ENCODE measurements at regions not wholly inside any gene's neighbourhood (a gene's known extent, or its start where the extent isn't known, plus 50 kb on each side); places are given as distances from the start of the nearest gene placed in this dataset.

GRCh38 chr21:38989379-38989744 is 183.6 kb downstream of the ETS2 start:
- peak overlapping the region; percentile 98 for H2AK5ac ChIP-seq (ENCODE audit: low read depth, low read length)
- H3K9me1 ChIP-seq (ENCODE audit: insufficient read depth, low read length) = peaks cover 30% of the 10 kb centered on the region
- peak overlapping the region; percentile 61; the same call in 1 of the 2 replicates for H3K27ac ChIP-seq (ENCODE audit: insufficient read depth, low read length)
- ChIA-PET CTCF (no interaction called here), POLR2A (ENCODE audit: unreplicated experiment) (interaction anchor here (1.1 kb wide), 1 partner anchor 183 kb away, joined by 12 read pairs; the partner anchor contains the start of gene ETS2)
- H3K9me3 ChIP-seq (ENCODE audit: control insufficient read depth, insufficient read depth, low read length) = no peaks in the 10 kb centered on the region
- H3K4me2 ChIP-seq (ENCODE audit: low read depth, low read length) = peak overlapping the region; percentile 48; the same call in 1 of the 2 replicates
- no peak overlapping the region for H3K4me3 ChIP-seq (ENCODE audit: insufficient read depth, low read depth, low read length)
- ATAC-seq (ENCODE audit: low read depth) (no peak), DNase-seq (no peak)
- peak overlapping the region; percentile 86 for H2BK120ac ChIP-seq (ENCODE audit: low read depth, low read length)
- H4K20me1 ChIP-seq (ENCODE audit: insufficient read depth, low read length) = no peaks in the 10 kb centered on the region; the same call in 1 of the 2 replicates
- peak overlapping the region; percentile 84 for H3K14ac ChIP-seq (replicated peaks; ENCODE audit: low read depth, low read length)
- peak overlapping the region; percentile 66 for H4K5ac ChIP-seq (ENCODE audit: low read depth, low read length)
- peaks cover 51% of the 10 kb centered on the region for H3K4me1 ChIP-seq (ENCODE audit: control insufficient read depth, insufficient read depth, low read length)
- in situ Hi-C loops (cut with MboI; ENCODE audit: low sequenced_read_pairs) = no loop called here
- 0 out of 2 replicates have a peak overlapping the region, but pooled peaks have one; percentile 30 for H3K9ac ChIP-seq (ENCODE audit: low read depth, low read length)
- H3K18ac ChIP-seq (ENCODE audit: low read depth, low read length) = peak overlapping the region; percentile 68
- no peaks in the 10 kb centered on the region for H3K79me1 ChIP-seq (ENCODE audit: low read depth in 1 of 2, low read length in 2 of 2)
- TF ChIP-seq POLR2A (IDR thresholded peaks at IDR 0.05; ENCODE audit: low read depth, low read length) (0 out of 2 replicates have a peak, but pooled peaks have one; percentile 33), RAD21 (IDR thresholded peaks at IDR 0.05; ENCODE audit: low read length) (no peak)
- H4K8ac ChIP-seq (ENCODE audit: low read depth in 2 of 2, low read length in 2 of 2) = peak overlapping the region in 1 of 2 experiments; percentile 7; a peak in 2 of 4 replicates
- H3K56ac ChIP-seq (ENCODE audit: extremely low read depth, insufficient read depth, low read length) = no peak overlapping the region
- intact Hi-C loops (cut with micrococcal nuclease) = loop anchor here (5.0 to 10.0 kb wide), 3 partner anchors 67 to 185 kb away; partner anchors contain the start of gene ETS2
- BruUV-seq (replicated peaks) = no TSS peak
- peak overlapping the region; percentile 39 for H4K91ac ChIP-seq (ENCODE audit: insufficient read depth, low read depth, low read length)
- WGBS, 2 experiments (ENCODE audit: extremely low coverage in 2 of 2, insufficient read length in 1 of 2) = no CpG with 5 or more reads among the region's 11 CpGs
- peak overlapping the region; percentile 50; the same call in 1 of the 3 replicates for H2BK15ac ChIP-seq (ENCODE audit: low read depth, low read length)
- no peaks in the 10 kb centered on the region for H3K36me3 ChIP-seq (ENCODE audit: control insufficient read depth, insufficient read depth, low read length)
- H2BK20ac ChIP-seq (ENCODE audit: low read depth, low read length) = peak overlapping the region; percentile 66
- H2AK9ac ChIP-seq (replicated peaks; ENCODE audit: low read depth, low read length, poor library complexity) = no peak overlapping the region
- dilution Hi-C loops (cut with HindIII; ENCODE audit: low sequenced_read_pairs, unreplicated experiment) = no loop called here
- no peak overlapping the region for H2BK5ac ChIP-seq (ENCODE audit: low read depth, low read length, poor library complexity, severe bottlenecking)
- H2AFZ ChIP-seq (replicated peaks; ENCODE audit: low read length, poor library complexity) = no peak overlapping the region
- H3K23ac ChIP-seq (ENCODE audit: low read depth, low read length) = peak overlapping the region; percentile 41; the same call in 1 of the 2 replicates
- no peaks in the 10 kb centered on the region for H3K27me3 ChIP-seq (ENCODE audit: control insufficient read depth, insufficient read depth, low read length)
- peak overlapping the region; percentile 77 for H3K4ac ChIP-seq (ENCODE audit: low read depth, low read length)
